Naive thymus-derived CD4-positive, alpha-beta T cell (primary cell): ENCODE measurements at regions not wholly inside any gene's neighbourhood (a gene's known extent, or its start where the extent isn't known, plus 50 kb on each side); places are given as distances from the start of the nearest gene placed in this dataset.

Experiments used
- ATAC-seq: fragments of 150-1000 bp; cut with Tn5 transposase; 2 replicates; pipeline ENCODE4 v1.10.0; 2021; ENCODE audit warnings: mild to moderate bottlenecking, moderate library complexity
- CTCF ChIA-PET: fragments of 350-600 bp; sonication (Branson Sonifier 250); formaldehyde crosslinking; loops from one replicate; lab custom pipeline; 2021; ENCODE audit warnings: antibody characterized with exemption; lab: Charles Lee
- POLR2A ChIA-PET: fragments of 350-600 bp; sonication (Branson Sonifier 250); formaldehyde crosslinking; loops from one replicate; lab custom pipeline; 2021; ENCODE audit warnings: antibody characterized with exemption, inconsistent platforms; lab: Charles Lee
- DNase-seq, 9 donors: peaks; one replicate each; pipeline versions ENCODE4 v3.0.0 to v3.0.0-alpha.2; 2020 to 2022; ENCODE audit warnings: mixed read lengths in 1 of 9
- H3K27ac ChIP-seq: one replicate; pipeline ENCODE4 v1.7.0; 2013; ENCODE audit warnings: mild to moderate bottlenecking, low read depth, low read length, moderate library complexity
- H3K27me3 ChIP-seq, 2 donors: one replicate each; pipeline ENCODE4 v1.7.0; 2013; ENCODE audit warnings: low read length in 2 of 2, mild to moderate bottlenecking in 2 of 2, moderate library complexity in 2 of 2; ENCODE audit not compliant: control insufficient read depth in 2 of 2, insufficient read depth in 2 of 2
- H3K36me3 ChIP-seq, 3 experiments: 1 replicate in 2 of 3; 2 replicates in 1 of 3; pipeline ENCODE4 v1.7.0; 2013; ENCODE audit warnings: low read length in 3 of 3, mild to moderate bottlenecking in 3 of 3, moderate library complexity in 1 of 3; ENCODE audit not compliant: insufficient read depth in 3 of 3, control insufficient read depth in 2 of 3
- H3K4me1 ChIP-seq, 2 donors: one replicate each; pipeline ENCODE4 v1.7.0; 2013; ENCODE audit warnings: low read length in 2 of 2, mild to moderate bottlenecking in 2 of 2, moderate library complexity in 1 of 2; ENCODE audit not compliant: control insufficient read depth in 2 of 2, insufficient read depth in 2 of 2
- H3K4me3 ChIP-seq: 2 replicates; pipeline ENCODE4 v1.7.0; 2013; ENCODE audit warnings: mild to moderate bottlenecking, low read length
- H3K9me3 ChIP-seq, 3 experiments: 1 replicate in 2 of 3; 2 replicates in 1 of 3; pipeline ENCODE4 v1.7.0; 2013; ENCODE audit warnings: low read length in 3 of 3; ENCODE audit not compliant: control insufficient read depth in 2 of 3
- H3K27ac Mint-ChIP-seq, 9 donors: one replicate each; pipeline ENCODE4 v1.8.0; 2020 to 2022; ENCODE audit warnings: mixed read lengths in 9 of 9, mild to moderate bottlenecking in 8 of 9, moderate library complexity in 5 of 9, inconsistent platforms in 2 of 9
- H3K27me3 Mint-ChIP-seq, 5 donors: one replicate each; pipeline ENCODE4 v1.8.0; 2021 to 2022; ENCODE audit warnings: mixed read lengths in 5 of 5, mild to moderate bottlenecking in 1 of 5
- H3K36me3 Mint-ChIP-seq, 5 donors: one replicate each; pipeline ENCODE4 v1.8.0; 2020 to 2022; ENCODE audit warnings: mixed read lengths in 5 of 5, mild to moderate bottlenecking in 3 of 5, inconsistent platforms in 1 of 5
- H3K4me1 Mint-ChIP-seq, 7 donors: one replicate each; pipeline ENCODE4 v1.8.0; 2020 to 2022; ENCODE audit warnings: mixed read lengths in 7 of 7, mild to moderate bottlenecking in 3 of 7, inconsistent platforms in 1 of 7
- H3K4me3 Mint-ChIP-seq, 10 donors: one replicate each; pipeline ENCODE4 v1.8.0; 2020 to 2022; ENCODE audit warnings: mild to moderate bottlenecking in 10 of 10, mixed read lengths in 10 of 10, moderate library complexity in 6 of 10, inconsistent platforms in 2 of 10
- H3K9me3 Mint-ChIP-seq, 11 donors: one replicate each; pipeline ENCODE4 v1.8.0; 2020 to 2022; ENCODE audit warnings: mixed read lengths in 11 of 11, mild to moderate bottlenecking in 4 of 11, inconsistent platforms in 1 of 11, moderate library complexity in 1 of 11
- intact Hi-C, 2 donors: fragments of 100-400 bp; cut with micrococcal nuclease; formaldehyde crosslinking; loops; one replicate each; pipeline ENCODE4 v1.15.1; 2023

GRCh38 chr5:153135411-153135810, 355.1 kb upstream of the GRIA1 start:
- DNase-seq (no peak), ATAC-seq (no peak)
- H3K27ac Mint-ChIP-seq, result no peak overlapping the region
- H3K4me3 ChIP-seq, result no peak overlapping the region
- peaks cover 0 to 9% (median 2%) of the 10 kb centered on the region in 11 donors for H3K9me3 Mint-ChIP-seq
- H3K27me3 Mint-ChIP-seq, result no peaks in the 10 kb centered on the region
- intact Hi-C loops, result no loop called here
- no peaks in the 10 kb centered on the region for H3K36me3 Mint-ChIP-seq
- H3K27me3 ChIP-seq, result no peaks in the 10 kb centered on the region
- POLR2A ChIA-PET, result no interaction called here
- H3K4me1 Mint-ChIP-seq, result no peaks in the 10 kb centered on the region
- CTCF ChIA-PET, result no interaction called here
- H3K4me1 ChIP-seq, result no peaks in the 10 kb centered on the region
- H3K4me3 Mint-ChIP-seq, result no peak overlapping the region
- H3K36me3 ChIP-seq, result no peaks in the 10 kb centered on the region
- no peaks in the 10 kb centered on the region for H3K9me3 ChIP-seq
- H3K27ac ChIP-seq, result no peak overlapping the region

GRCh38 chr5:153136910-153137614, 353.4 kb upstream of the GRIA1 start:
- ATAC-seq (no peak), DNase-seq (no peak)
- Histone ChIP-seq H3K27ac (no peak overlapping the region), H3K27me3 (no peaks in the 10 kb centered on the region), H3K9me3 (no peaks in the 10 kb centered on the region), H3K36me3 (no peaks in the 10 kb centered on the region), H3K4me1 (no peaks in the 10 kb centered on the region), H3K4me3 (no peak overlapping the region)
- H3K9me3 Mint-ChIP-seq, result peaks cover 0 to 11% (median 2%) of the 10 kb centered on the region in 11 donors
- intact Hi-C loops, result no loop called here
- ChIA-PET CTCF (no interaction called here), POLR2A (no interaction called here)
- H3K4me3 Mint-ChIP-seq, result no peak overlapping the region
- no peak overlapping the region for H3K27ac Mint-ChIP-seq
- no peaks in the 10 kb centered on the region for H3K4me1 Mint-ChIP-seq
- no peaks in the 10 kb centered on the region for H3K27me3 Mint-ChIP-seq
- H3K36me3 Mint-ChIP-seq, result no peaks in the 10 kb centered on the region

GRCh38 chr5:153147891-153148623, 342.4 kb upstream of the GRIA1 start:
- peaks cover 0 to 10% (median 0%) of the 10 kb centered on the region in 3 experiments for H3K9me3 ChIP-seq
- no peaks in the 10 kb centered on the region for H3K4me1 ChIP-seq
- H3K27me3 Mint-ChIP-seq, result no peaks in the 10 kb centered on the region
- ATAC-seq, result no peak
- H3K36me3 ChIP-seq, result no peaks in the 10 kb centered on the region
- H3K27ac Mint-ChIP-seq, result no peak overlapping the region
- H3K4me3 ChIP-seq, result no peak overlapping the region
- no peak overlapping the region for H3K27ac ChIP-seq
- ChIA-PET CTCF (no interaction called here), POLR2A (no interaction called here)
- H3K4me1 Mint-ChIP-seq, result no peaks in the 10 kb centered on the region
- H3K9me3 Mint-ChIP-seq, result peaks cover 5 to 52% (median 31%) of the 10 kb centered on the region in 11 donors
- H3K27me3 ChIP-seq, result no peaks in the 10 kb centered on the region
- no peak for DNase-seq
- no peak overlapping the region for H3K4me3 Mint-ChIP-seq
- intact Hi-C loops, result no loop called here
- H3K36me3 Mint-ChIP-seq, result peaks cover 0 to 4% (median 0%) of the 10 kb centered on the region in 5 donors

GRCh38 chr5:153148624-153148976, 341.9 kb upstream of the GRIA1 start:
- DNase-seq (no peak), ATAC-seq (no peak)
- H3K36me3 Mint-ChIP-seq, result peaks cover 0 to 4% (median 0%) of the 10 kb centered on the region in 5 donors
- CTCF ChIA-PET, result no interaction called here
- H3K9me3 Mint-ChIP-seq, result peaks cover 3 to 50% (median 27%) of the 10 kb centered on the region in 11 donors
- intact Hi-C loops, result no loop called here
- POLR2A ChIA-PET, result no interaction called here
- H3K27ac Mint-ChIP-seq, result no peak overlapping the region
- no peak overlapping the region for H3K4me3 ChIP-seq
- H3K27ac ChIP-seq, result no peak overlapping the region
- no peaks in the 10 kb centered on the region for H3K36me3 ChIP-seq
- H3K27me3 Mint-ChIP-seq, result no peaks in the 10 kb centered on the region
- H3K9me3 ChIP-seq, result peaks cover 0 to 5% (median 0%) of the 10 kb centered on the region in 3 experiments
- no peak overlapping the region for H3K4me3 Mint-ChIP-seq
- no peaks in the 10 kb centered on the region for H3K4me1 ChIP-seq
- H3K27me3 ChIP-seq, result no peaks in the 10 kb centered on the region
- no peaks in the 10 kb centered on the region for H3K4me1 Mint-ChIP-seq

GRCh38 chr5:153151558-153151957, 338.9 kb upstream of the GRIA1 start:
- intact Hi-C loops, result no loop called here
- ATAC-seq (no peak), DNase-seq (no peak)
- H3K4me3 ChIP-seq, result no peak overlapping the region
- H3K27ac ChIP-seq, result no peak overlapping the region
- Mint-ChIP-seq H3K27ac (no peak overlapping the region), H3K27me3 (no peaks in the 10 kb centered on the region), H3K36me3 (no peaks in the 10 kb centered on the region), H3K4me3 (no peak overlapping the region), H3K9me3 (peaks cover 0 to 28% (median 17%) of the 10 kb centered on the region in 11 donors), H3K4me1 (no peaks in the 10 kb centered on the region)
- H3K36me3 ChIP-seq, result no peaks in the 10 kb centered on the region
- CTCF ChIA-PET, result interaction anchor here (0.7 kb wide), 1 partner anchor 28 kb away, joined by 3 read pairs; no protein-coding TSS in a partner anchor
- H3K27me3 ChIP-seq, result no peaks in the 10 kb centered on the region
- H3K4me1 ChIP-seq, result no peaks in the 10 kb centered on the region
- no peaks in the 10 kb centered on the region for H3K9me3 ChIP-seq
- POLR2A ChIA-PET, result no interaction called here

GRCh38 chr5:153153086-153153485, 337.4 kb upstream of the GRIA1 start:
- no peak overlapping the region for H3K4me3 ChIP-seq
- intact Hi-C loops, result no loop called here
- ChIA-PET CTCF (no interaction called here), POLR2A (no interaction called here)
- no peak for DNase-seq
- Mint-ChIP-seq H3K36me3 (no peaks in the 10 kb centered on the region), H3K27ac (no peak overlapping the region), H3K9me3 (peaks cover 0 to 26% (median 12%) of the 10 kb centered on the region in 11 donors), H3K27me3 (no peaks in the 10 kb centered on the region), H3K4me1 (no peaks in the 10 kb centered on the region), H3K4me3 (no peak overlapping the region)
- no peak overlapping the region for H3K27ac ChIP-seq
- H3K9me3 ChIP-seq, result no peaks in the 10 kb centered on the region
- no peaks in the 10 kb centered on the region for H3K36me3 ChIP-seq
- H3K4me1 ChIP-seq, result no peaks in the 10 kb centered on the region
- H3K27me3 ChIP-seq, result no peaks in the 10 kb centered on the region
- ATAC-seq, result no peak

GRCh38 chr5:153157156-153157555, 333.3 kb upstream of the GRIA1 start:
- ATAC-seq (no peak), DNase-seq (no peak)
- no peaks in the 10 kb centered on the region for H3K27me3 Mint-ChIP-seq
- intact Hi-C loops, result no loop called here
- H3K4me1 Mint-ChIP-seq, result no peaks in the 10 kb centered on the region
- H3K9me3 Mint-ChIP-seq, result peaks cover 0 to 10% (median 1%) of the 10 kb centered on the region in 11 donors
- H3K4me3 ChIP-seq, result no peak overlapping the region
- no peaks in the 10 kb centered on the region for H3K9me3 ChIP-seq
- ChIA-PET POLR2A (no interaction called here), CTCF (no interaction called here)
- no peaks in the 10 kb centered on the region for H3K36me3 ChIP-seq
- no peak overlapping the region for H3K27ac ChIP-seq
- H3K4me3 Mint-ChIP-seq, result no peak overlapping the region
- no peaks in the 10 kb centered on the region for H3K27me3 ChIP-seq
- no peaks in the 10 kb centered on the region for H3K4me1 ChIP-seq
- no peak overlapping the region for H3K27ac Mint-ChIP-seq
- no peaks in the 10 kb centered on the region for H3K36me3 Mint-ChIP-seq
